ENCODE measurements at regions not wholly inside any gene's neighbourhood (a gene's known extent, or its start where the extent isn't known, plus 50 kb on each side); places are given as distances from the start of the nearest gene placed in this dataset.

GRCh38 chr20:51894201-51894600 is 91.9 kb upstream of the SALL4 start:
- TF ChIP-seq CTCF (conservative IDR thresholded peaks at IDR 0.05) (no peak), ZFX (IDR thresholded peaks at IDR 0.05) (no peak)

Data from C4-2B (cell line).